ENCODE measurements at regions not wholly inside any gene's neighbourhood (a gene's known extent, or its start where the extent isn't known, plus 50 kb on each side); places are given as distances from the start of the nearest gene placed in this dataset.
"Not testable (repeated sequence)": the region's sequence is repeated elsewhere in the genome, so short reads cannot be mapped to it uniquely, and the experiment has no call there.

DNA sequence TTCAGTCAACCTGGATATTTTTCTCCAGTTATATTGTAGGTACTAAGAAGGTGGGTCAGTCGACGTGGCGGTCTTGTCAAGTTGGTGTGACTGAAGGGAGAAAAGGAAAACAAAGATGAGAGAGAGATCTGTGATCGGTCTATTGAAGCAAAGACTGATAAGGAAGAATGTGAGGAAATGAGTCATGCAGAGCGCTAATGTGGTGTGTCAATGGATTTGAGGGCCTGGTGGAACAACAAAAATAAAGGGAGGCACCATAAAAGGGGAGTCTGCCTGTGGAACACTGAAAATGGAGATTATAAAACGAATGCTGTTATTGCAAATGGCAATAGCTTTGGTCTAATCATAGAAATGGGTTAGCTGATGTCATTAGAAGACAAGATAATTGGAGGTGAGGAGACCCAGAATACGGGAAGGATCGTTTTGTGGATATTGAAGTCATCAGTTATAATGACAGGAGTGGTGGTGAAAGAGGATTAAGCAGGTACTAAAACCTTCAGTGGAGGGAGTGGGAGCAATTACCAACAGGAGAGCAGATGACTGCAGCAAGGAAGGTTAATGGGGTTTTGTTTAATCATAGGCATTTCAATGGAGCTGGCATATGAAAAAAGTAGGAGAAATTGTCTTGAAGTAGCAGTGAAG is 599.1 kb upstream of the FSHR start:
- H3K4me3 ChIP-seq (ENCODE audit: low read depth, low read length) = no peak overlapping the region
- TF ChIP-seq, protein P1, sequence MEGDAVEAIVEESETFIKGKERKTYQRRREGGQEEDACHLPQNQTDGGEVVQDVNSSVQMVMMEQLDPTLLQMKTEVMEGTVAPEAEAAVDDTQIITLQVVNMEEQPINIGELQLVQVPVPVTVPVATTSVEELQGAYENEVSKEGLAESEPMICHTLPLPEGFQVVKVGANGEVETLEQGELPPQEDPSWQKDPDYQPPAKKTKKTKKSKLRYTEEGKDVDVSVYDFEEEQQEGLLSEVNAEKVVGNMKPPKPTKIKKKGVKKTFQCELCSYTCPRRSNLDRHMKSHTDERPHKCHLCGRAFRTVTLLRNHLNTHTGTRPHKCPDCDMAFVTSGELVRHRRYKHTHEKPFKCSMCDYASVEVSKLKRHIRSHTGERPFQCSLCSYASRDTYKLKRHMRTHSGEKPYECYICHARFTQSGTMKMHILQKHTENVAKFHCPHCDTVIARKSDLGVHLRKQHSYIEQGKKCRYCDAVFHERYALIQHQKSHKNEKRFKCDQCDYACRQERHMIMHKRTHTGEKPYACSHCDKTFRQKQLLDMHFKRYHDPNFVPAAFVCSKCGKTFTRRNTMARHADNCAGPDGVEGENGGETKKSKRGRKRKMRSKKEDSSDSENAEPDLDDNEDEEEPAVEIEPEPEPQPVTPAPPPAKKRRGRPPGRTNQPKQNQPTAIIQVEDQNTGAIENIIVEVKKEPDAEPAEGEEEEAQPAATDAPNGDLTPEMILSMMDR (IDR thresholded peaks at IDR 0.05; ENCODE audit: insufficient read depth, low read length) = no peak
- no peak for DNase-seq (ENCODE audit: low read depth)

DNA sequence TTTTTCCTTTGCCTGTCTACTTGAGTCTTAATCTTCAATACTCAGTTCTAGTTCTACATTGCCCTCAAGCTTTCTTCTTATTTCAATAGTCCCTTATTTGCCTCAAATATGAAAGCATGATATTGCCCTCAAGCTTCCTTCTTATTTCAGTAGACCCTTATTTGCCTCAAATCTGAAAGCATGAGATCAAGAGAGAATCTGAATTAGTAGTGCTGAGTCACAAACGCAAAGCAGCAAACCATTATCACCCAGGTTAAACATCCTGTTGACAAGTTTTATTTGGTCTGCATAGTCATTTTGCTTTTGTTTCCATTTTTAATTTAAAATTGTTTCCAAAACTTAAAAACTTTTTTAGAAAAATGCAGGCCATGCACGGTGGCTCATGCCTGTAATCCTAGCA is 583.3 kb upstream of the FSHR start:
- no peak overlapping the region for H3K4me3 ChIP-seq (ENCODE audit: low read depth, low read length)
- TF ChIP-seq, protein P1 (IDR thresholded peaks at IDR 0.05; ENCODE audit: insufficient read depth, low read length) = no peak
- no peak for DNase-seq (ENCODE audit: low read depth)

DNA sequence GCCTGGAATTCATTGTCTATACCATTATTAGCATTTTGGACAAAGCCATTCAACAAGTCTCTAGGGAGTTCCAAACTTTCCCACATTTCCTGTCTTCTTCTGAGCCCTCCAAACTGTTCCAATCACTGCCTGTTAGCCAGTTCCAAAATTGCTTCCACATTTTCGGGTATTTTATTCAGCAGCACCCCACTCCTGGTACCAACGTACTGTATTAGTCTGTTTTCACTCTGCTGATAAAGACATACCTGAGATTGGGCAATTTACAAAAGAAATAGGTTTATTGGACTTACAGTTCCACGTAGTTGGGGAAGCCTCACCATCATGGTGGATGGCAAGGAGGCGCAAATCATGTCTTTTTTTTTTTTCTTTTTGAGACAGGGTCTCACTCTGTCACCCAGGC is 578.6 kb upstream of the FSHR start:
- not testable (repeated sequence) for H3K4me3 ChIP-seq (ENCODE audit: low read depth, low read length); DNase-seq (ENCODE audit: low read depth)

GRCh38 chr2:49719241-49719640 is 564.9 kb upstream of the FSHR start:
- TF ChIP-seq, protein P1 (IDR thresholded peaks at IDR 0.05; ENCODE audit: insufficient read depth, low read length) = no peak
- H3K4me3 ChIP-seq (ENCODE audit: low read depth, low read length) = no peak overlapping the region
- DNase-seq (ENCODE audit: low read depth) = no peak

DNA sequence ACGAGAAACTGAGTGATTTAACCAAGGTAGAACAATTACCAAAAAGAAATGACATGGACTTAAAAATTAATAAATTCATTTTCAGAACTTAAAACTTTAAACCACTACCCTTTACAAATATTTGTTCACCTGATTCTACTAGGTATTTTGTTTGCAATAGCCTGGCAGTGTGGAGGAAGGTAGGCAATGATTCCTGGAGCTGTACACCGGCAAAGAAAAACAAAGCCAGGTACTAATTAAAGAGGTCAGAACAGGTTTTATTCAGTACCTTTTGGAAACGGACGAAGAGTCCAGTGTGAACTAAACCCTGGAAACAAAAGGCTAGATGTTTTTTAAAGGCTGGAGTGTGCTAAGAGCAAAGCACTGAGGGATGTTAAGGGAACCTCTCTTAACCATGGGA is 561.3 kb upstream of the FSHR start:
- TF ChIP-seq, protein P1 (IDR thresholded peaks at IDR 0.05; ENCODE audit: insufficient read depth, low read length) = no peak
- H3K4me3 ChIP-seq (ENCODE audit: low read depth, low read length) = no peak overlapping the region

DNA sequence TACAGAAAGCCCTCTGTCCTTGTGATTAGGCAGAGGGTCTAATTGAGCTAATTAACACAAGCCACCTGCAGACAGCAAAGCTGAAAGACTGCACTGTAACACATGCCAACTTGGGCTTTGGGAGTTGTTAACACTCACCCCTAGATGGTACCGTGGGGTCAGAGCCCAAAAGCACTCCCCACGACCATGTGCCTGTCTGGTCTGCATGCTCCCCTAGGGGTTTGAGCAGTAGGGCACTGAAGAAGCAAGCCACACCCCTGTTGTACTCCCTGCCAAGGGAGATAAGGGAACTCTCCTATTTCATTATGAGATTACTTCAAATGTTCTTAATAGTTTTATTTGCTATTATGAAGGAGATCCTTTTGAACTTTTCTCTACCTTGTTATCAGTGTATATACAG is 560.1 kb upstream of the FSHR start:
- no peak overlapping the region for H3K4me3 ChIP-seq (ENCODE audit: low read depth, low read length)
- TF ChIP-seq, protein P1 (IDR thresholded peaks at IDR 0.05; ENCODE audit: insufficient read depth, low read length) = no peak
- no peak for DNase-seq (ENCODE audit: low read depth)

More for the DNA sequence above, 561.3 kb upstream of the FSHR start:
- no peak for DNase-seq (ENCODE audit: low read depth)

GRCh38 chr2:49702740-49703139 is 548.4 kb upstream of the FSHR start:
- no peak for DNase-seq (ENCODE audit: low read depth)

More at GRCh38 chr2:49702740-49703139, 548.4 kb upstream of the FSHR start:
- TF ChIP-seq, protein P1 (IDR thresholded peaks at IDR 0.05; ENCODE audit: insufficient read depth, low read length) = no peak
- H3K4me3 ChIP-seq (ENCODE audit: low read depth, low read length) = no peak overlapping the region

All from fibroblast of the aortic adventitia (primary cell).